ENCODE measurements at regions not wholly inside any gene's neighbourhood (a gene's known extent, or its start where the extent isn't known, plus 50 kb on each side); places are given as distances from the start of the nearest gene placed in this dataset.

- intact Hi-C loops (cut with DNase I; ENCODE audit: low total_unique reads) = no loop called here
- Histone ChIP-seq H3K27me3 (no peaks in the 10 kb centered on the region), H3K9me3 (no peaks in the 10 kb centered on the region), H3K4me3 (no peak overlapping the region), H3K27ac (no peak overlapping the region), H3K36me3 (ENCODE audit: low read depth, missing control alignments) (no peaks in the 10 kb centered on the region), H3K4me1 (no peaks in the 10 kb centered on the region)
- no peak for TF ChIP-seq POLR2A (IDR thresholded peaks at IDR 0.05)
- TF ChIP-seq, protein P1, sequence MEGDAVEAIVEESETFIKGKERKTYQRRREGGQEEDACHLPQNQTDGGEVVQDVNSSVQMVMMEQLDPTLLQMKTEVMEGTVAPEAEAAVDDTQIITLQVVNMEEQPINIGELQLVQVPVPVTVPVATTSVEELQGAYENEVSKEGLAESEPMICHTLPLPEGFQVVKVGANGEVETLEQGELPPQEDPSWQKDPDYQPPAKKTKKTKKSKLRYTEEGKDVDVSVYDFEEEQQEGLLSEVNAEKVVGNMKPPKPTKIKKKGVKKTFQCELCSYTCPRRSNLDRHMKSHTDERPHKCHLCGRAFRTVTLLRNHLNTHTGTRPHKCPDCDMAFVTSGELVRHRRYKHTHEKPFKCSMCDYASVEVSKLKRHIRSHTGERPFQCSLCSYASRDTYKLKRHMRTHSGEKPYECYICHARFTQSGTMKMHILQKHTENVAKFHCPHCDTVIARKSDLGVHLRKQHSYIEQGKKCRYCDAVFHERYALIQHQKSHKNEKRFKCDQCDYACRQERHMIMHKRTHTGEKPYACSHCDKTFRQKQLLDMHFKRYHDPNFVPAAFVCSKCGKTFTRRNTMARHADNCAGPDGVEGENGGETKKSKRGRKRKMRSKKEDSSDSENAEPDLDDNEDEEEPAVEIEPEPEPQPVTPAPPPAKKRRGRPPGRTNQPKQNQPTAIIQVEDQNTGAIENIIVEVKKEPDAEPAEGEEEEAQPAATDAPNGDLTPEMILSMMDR (IDR thresholded peaks at IDR 0.05) = no peak
- DNase-seq = no peak
- WGBS, 2 donors = 79 to 89% methylated on average over 2 of the region's 2 CpGs
Measured at GRCh38 chr1:157937744-157938143, 55.7 kb upstream of the KIRREL1 start.

DNA sequence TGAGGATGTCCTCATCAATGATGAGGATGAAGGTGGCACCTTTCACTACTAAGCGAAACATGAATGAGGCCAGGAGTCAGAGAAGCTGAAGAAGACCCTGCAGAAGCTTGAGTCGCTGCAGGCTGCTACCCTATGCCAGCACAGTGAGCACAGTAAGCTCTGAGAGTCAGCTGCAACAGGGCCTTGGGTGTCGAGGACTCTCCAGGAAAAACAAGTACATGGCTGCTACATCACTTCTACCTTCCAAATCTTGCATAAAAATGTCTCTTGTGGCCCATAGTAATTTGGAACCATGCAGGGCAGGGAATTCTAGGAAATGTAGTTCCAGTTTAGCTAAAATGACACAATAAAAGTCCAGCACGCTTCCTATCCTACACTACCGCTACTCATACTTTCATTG is 51.5 kb upstream of the KIRREL1 start:
- no peak for DNase-seq
- no peaks in the 10 kb centered on the region for H3K27me3 ChIP-seq
- no peaks in the 10 kb centered on the region for H3K9me3 ChIP-seq
- 87 to 91% methylated on average over 5 of the region's 5 CpGs for WGBS, 2 donors
- no peaks in the 10 kb centered on the region for H3K4me1 ChIP-seq
- H3K4me3 ChIP-seq = no peak overlapping the region
- TF ChIP-seq, protein P1 (IDR thresholded peaks at IDR 0.05) = no peak
- TF ChIP-seq POLR2A (IDR thresholded peaks at IDR 0.05) = no peak
- intact Hi-C loops (cut with DNase I; ENCODE audit: low total_unique reads) = no loop called here
- H3K36me3 ChIP-seq (ENCODE audit: low read depth, missing control alignments) = no peaks in the 10 kb centered on the region
- H3K27ac ChIP-seq = no peak overlapping the region
